ENCODE measurements at regions not wholly inside any gene's neighbourhood (a gene's known extent, or its start where the extent isn't known, plus 50 kb on each side); places are given as distances from the start of the nearest gene placed in this dataset.

DNA sequence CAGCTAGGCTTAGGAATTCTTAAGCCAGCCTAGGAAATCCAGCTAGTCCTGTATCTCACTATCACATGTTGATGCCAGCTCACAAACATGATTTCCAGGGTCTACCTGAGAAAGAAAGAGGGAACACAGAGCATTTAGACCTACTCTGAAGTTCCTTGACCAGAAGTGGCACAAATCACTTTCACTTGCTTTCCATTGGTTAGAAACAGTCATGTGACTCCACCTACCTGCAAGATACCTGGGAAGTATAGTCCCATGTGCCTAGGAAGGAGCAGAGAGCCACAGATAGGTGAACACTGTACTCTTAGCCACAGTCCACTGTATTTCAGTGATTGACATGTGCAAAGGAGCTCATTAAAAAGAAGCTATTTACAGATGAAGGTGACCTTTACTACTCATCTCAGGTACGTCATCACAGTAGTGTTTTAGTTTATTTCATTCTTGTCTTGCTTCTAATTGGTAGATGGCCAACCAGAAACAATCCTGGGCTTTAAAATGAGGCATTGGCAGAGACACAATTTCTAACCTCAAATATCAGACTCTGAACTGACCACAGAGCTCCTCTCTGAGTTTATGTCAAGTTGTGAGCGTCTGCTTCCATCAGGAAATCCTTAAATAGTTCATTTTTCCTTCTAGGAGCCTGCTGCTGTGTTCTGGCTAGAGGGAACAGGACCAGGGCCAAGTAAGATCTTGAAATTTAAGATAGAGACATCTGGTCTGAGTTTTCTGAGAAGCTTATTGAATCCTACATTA is 340.7 kb downstream of the TLE4 start:
- TF ChIP-seq TAF1 (IDR thresholded peaks at IDR 0.05; ENCODE audit: borderline replicate concordance, insufficient read depth, low read length) (no peak), POLR2AphosphoS5 (IDR thresholded peaks at IDR 0.05; ENCODE audit: low read depth, low read length) (no peak), SIN3A (IDR thresholded peaks at IDR 0.05; ENCODE audit: borderline replicate concordance, insufficient read depth, low read length) (no peak)

GRCh38 chr9:79911724-79912123 is 340.0 kb downstream of the TLE4 start:
- TF ChIP-seq POLR2AphosphoS5 (IDR thresholded peaks at IDR 0.05; ENCODE audit: low read depth, low read length): no peak
- TF ChIP-seq, protein P1, sequence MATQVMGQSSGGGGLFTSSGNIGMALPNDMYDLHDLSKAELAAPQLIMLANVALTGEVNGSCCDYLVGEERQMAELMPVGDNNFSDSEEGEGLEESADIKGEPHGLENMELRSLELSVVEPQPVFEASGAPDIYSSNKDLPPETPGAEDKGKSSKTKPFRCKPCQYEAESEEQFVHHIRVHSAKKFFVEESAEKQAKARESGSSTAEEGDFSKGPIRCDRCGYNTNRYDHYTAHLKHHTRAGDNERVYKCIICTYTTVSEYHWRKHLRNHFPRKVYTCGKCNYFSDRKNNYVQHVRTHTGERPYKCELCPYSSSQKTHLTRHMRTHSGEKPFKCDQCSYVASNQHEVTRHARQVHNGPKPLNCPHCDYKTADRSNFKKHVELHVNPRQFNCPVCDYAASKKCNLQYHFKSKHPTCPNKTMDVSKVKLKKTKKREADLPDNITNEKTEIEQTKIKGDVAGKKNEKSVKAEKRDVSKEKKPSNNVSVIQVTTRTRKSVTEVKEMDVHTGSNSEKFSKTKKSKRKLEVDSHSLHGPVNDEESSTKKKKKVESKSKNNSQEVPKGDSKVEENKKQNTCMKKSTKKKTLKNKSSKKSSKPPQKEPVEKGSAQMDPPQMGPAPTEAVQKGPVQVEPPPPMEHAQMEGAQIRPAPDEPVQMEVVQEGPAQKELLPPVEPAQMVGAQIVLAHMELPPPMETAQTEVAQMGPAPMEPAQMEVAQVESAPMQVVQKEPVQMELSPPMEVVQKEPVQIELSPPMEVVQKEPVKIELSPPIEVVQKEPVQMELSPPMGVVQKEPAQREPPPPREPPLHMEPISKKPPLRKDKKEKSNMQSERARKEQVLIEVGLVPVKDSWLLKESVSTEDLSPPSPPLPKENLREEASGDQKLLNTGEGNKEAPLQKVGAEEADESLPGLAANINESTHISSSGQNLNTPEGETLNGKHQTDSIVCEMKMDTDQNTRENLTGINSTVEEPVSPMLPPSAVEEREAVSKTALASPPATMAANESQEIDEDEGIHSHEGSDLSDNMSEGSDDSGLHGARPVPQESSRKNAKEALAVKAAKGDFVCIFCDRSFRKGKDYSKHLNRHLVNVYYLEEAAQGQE (IDR thresholded peaks at IDR 0.05; ENCODE audit: insufficient read depth in 1 of 2, low read depth in 2 of 2, low read length in 2 of 2): no peak
- TF ChIP-seq TAF1 (IDR thresholded peaks at IDR 0.05; ENCODE audit: borderline replicate concordance, insufficient read depth, low read length): no peak
- no peak for TF ChIP-seq SIN3A (IDR thresholded peaks at IDR 0.05; ENCODE audit: borderline replicate concordance, insufficient read depth, low read length)
- TF ChIP-seq FOXP2 (optimal IDR thresholded peaks at IDR 0.05; ENCODE audit: borderline replicate concordance, extremely low read depth, extremely low read length, insufficient read depth): no peak

- no peak for TF ChIP-seq POLR2AphosphoS5 (IDR thresholded peaks at IDR 0.05; ENCODE audit: low read depth, low read length)
- TF ChIP-seq SIN3A (IDR thresholded peaks at IDR 0.05; ENCODE audit: borderline replicate concordance, insufficient read depth, low read length): no peak
- TF ChIP-seq TAF1 (IDR thresholded peaks at IDR 0.05; ENCODE audit: borderline replicate concordance, insufficient read depth, low read length): no peak
- TF ChIP-seq, protein P1 (IDR thresholded peaks at IDR 0.05; ENCODE audit: insufficient read depth in 1 of 2, low read depth in 2 of 2, low read length in 2 of 2): no peak
- TF ChIP-seq FOXP2 (optimal IDR thresholded peaks at IDR 0.05; ENCODE audit: borderline replicate concordance, extremely low read depth, extremely low read length, insufficient read depth): no peak
These were observed 331.2 kb downstream of the TLE4 start for GRCh38 chr9:79902825-79903600.

DNA sequence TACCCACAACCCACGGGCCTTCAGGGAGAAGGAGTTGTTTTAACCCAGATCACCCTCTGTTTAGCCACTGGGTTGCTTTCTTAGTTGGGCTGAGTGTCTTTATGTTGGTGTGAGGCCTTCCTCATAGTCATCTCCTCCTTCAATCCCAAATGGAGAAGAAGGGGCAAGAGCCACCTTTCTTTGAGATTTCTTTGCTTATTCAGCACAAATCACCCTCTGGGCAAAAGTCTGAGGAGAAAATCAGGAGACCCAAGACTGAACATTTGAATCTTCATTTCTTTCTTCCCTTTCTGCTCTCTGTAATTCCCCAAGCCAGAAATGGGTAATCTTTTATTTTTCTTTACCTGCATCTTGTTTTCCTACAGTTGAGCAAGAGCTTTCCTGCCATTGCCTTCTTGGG is 329.0 kb downstream of the TLE4 start:
- no peak for TF ChIP-seq TAF1 (IDR thresholded peaks at IDR 0.05; ENCODE audit: borderline replicate concordance, insufficient read depth, low read length)
- no peak for TF ChIP-seq SIN3A (IDR thresholded peaks at IDR 0.05; ENCODE audit: borderline replicate concordance, insufficient read depth, low read length)
- no peak for TF ChIP-seq FOXP2 (optimal IDR thresholded peaks at IDR 0.05; ENCODE audit: borderline replicate concordance, extremely low read depth, extremely low read length, insufficient read depth)
- no peak for TF ChIP-seq POLR2AphosphoS5 (IDR thresholded peaks at IDR 0.05; ENCODE audit: low read depth, low read length)
- TF ChIP-seq, protein P1 (IDR thresholded peaks at IDR 0.05; ENCODE audit: insufficient read depth in 1 of 2, low read depth in 2 of 2, low read length in 2 of 2): no peak

DNA sequence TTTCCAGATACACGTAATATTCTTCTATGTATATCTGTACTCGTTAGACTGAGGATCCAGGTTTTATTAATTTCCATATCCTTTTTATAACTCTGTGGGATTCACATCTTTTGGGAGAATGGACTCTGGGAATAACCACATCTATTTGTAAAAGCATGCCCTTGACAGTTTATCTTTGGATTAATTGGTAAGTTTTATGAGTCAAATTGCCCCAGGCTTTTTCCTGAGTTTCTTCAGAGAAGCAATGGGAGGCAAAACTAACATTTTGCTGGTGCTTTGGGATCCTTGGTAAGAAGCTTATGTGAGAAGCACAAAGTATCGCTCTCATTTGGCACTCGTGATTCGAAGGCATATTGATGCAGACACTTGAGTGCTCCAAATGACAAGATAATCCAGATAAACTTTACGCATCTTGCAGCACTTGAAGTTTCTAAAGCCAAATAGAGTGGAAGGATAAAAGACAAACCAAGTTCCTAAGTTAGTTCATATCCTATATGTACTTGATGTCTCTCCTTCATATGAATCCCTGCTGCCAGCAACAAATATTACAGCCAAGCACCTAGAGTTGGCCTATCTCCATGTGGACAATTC is 324.7 kb downstream of the TLE4 start:
- no peak for TF ChIP-seq FOXP2 (optimal IDR thresholded peaks at IDR 0.05; ENCODE audit: borderline replicate concordance, extremely low read depth, extremely low read length, insufficient read depth)
- no peak for TF ChIP-seq POLR2AphosphoS5 (IDR thresholded peaks at IDR 0.05; ENCODE audit: low read depth, low read length)
- no peak for TF ChIP-seq SIN3A (IDR thresholded peaks at IDR 0.05; ENCODE audit: borderline replicate concordance, insufficient read depth, low read length)
- TF ChIP-seq, protein P1 (IDR thresholded peaks at IDR 0.05; ENCODE audit: insufficient read depth in 1 of 2, low read depth in 2 of 2, low read length in 2 of 2): no peak
- no peak for TF ChIP-seq TAF1 (IDR thresholded peaks at IDR 0.05; ENCODE audit: borderline replicate concordance, insufficient read depth, low read length)
